ENCODE measurements at regions not wholly inside any gene's neighbourhood (a gene's known extent, or its start where the extent isn't known, plus 50 kb on each side); places are given as distances from the start of the nearest gene placed in this dataset.

DNA sequence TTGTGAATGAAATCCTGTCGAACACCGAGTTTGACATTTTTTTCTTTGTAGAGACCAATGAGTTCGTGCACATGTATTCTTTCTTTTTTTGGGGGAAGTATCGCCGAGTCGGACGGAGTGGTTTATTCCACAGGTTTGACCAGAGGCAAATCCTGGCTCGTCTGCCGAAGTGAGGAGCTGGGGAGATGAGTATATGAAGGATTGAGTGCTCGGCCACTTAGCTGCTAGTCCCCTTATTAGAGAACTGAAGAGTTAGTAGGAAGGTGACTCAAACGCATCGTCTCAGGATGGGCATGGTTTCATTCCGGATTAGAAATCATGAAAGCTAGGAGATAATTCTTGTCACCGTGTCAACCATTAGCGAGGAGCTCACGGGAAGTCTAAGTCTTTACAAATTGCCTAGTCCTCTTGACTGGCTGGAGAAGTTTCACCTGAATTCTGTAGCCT lies 154.7 kb upstream of the GOLIM4 start:
- dilution Hi-C loops (cut with HindIII; ENCODE audit: low sequenced_read_pairs, unreplicated experiment) (no loop called here), in situ Hi-C loops (cut with MboI; ENCODE audit: low sequenced_read_pairs) (no loop called here), intact Hi-C loops (cut with micrococcal nuclease) (loop anchor here (2.0 kb wide), 2 partner anchors 90 to 174 kb away; no protein-coding TSS in a partner anchor)
- peak overlapping the region; percentile 59; the same call in 1 of the 2 replicates for H3K9ac ChIP-seq (ENCODE audit: low read depth, low read length)
- H2AK5ac ChIP-seq (ENCODE audit: low read depth, low read length), result no peak overlapping the region
- WGBS, 2 experiments (ENCODE audit: extremely low coverage in 2 of 2, insufficient read length in 1 of 2), result 3% methylated on average over 5 of the region's 16 CpGs; no CpG with 5 or more reads in 1 of the 2 experiments
- no peak overlapping the region; the same call in 1 of the 2 replicates for H3K14ac ChIP-seq (replicated peaks; ENCODE audit: low read depth, low read length)
- BruUV-seq (replicated peaks), result no TSS peak
- no peak overlapping the region for H2AK9ac ChIP-seq (replicated peaks; ENCODE audit: low read depth, low read length, poor library complexity)
- peak overlapping the region; percentile 60 for H3K23ac ChIP-seq (ENCODE audit: low read depth, low read length)
- no peak overlapping the region; the same call in 1 of the 2 replicates for H3K56ac ChIP-seq (ENCODE audit: extremely low read depth, insufficient read depth, low read length)
- H2BK15ac ChIP-seq (ENCODE audit: low read depth, low read length), result no peak overlapping the region
- peak overlapping the region; percentile 96 for H2AFZ ChIP-seq (replicated peaks; ENCODE audit: low read length, poor library complexity)
- H3K4me3 ChIP-seq (ENCODE audit: insufficient read depth, low read depth, low read length), result peak overlapping the region; percentile 69
- H4K91ac ChIP-seq (ENCODE audit: insufficient read depth, low read depth, low read length), result no peak overlapping the region
- no peak overlapping the region for H4K5ac ChIP-seq (ENCODE audit: low read depth, low read length)
- TF ChIP-seq, protein P1, sequence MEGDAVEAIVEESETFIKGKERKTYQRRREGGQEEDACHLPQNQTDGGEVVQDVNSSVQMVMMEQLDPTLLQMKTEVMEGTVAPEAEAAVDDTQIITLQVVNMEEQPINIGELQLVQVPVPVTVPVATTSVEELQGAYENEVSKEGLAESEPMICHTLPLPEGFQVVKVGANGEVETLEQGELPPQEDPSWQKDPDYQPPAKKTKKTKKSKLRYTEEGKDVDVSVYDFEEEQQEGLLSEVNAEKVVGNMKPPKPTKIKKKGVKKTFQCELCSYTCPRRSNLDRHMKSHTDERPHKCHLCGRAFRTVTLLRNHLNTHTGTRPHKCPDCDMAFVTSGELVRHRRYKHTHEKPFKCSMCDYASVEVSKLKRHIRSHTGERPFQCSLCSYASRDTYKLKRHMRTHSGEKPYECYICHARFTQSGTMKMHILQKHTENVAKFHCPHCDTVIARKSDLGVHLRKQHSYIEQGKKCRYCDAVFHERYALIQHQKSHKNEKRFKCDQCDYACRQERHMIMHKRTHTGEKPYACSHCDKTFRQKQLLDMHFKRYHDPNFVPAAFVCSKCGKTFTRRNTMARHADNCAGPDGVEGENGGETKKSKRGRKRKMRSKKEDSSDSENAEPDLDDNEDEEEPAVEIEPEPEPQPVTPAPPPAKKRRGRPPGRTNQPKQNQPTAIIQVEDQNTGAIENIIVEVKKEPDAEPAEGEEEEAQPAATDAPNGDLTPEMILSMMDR (conservative IDR thresholded peaks at IDR 0.05; ENCODE audit: low read depth, low read length), result no peak
- TF ChIP-seq FOS (IDR thresholded peaks at IDR 0.05; ENCODE audit: low read depth, low read length) (no peak), MXI1 (IDR thresholded peaks at IDR 0.05; ENCODE audit: borderline replicate concordance, low read depth, low read length) (no peak), RAD21 (IDR thresholded peaks at IDR 0.05; ENCODE audit: low read length) (no peak), RFX5 (IDR thresholded peaks at IDR 0.05; ENCODE audit: low read depth, low read length) (no peak), BHLHE40 (IDR thresholded peaks at IDR 0.05; ENCODE audit: low read depth, low read length) (no peak), MAZ (IDR thresholded peaks at IDR 0.05; ENCODE audit: borderline replicate concordance, low read depth, low read length) (no peak), NFE2L2 (IDR thresholded peaks at IDR 0.05; ENCODE audit: low read depth, low read length) (no peak), SMC3 (IDR thresholded peaks at IDR 0.05; ENCODE audit: low read depth, low read length) (no peak), MAFK (IDR thresholded peaks at IDR 0.05; ENCODE audit: low read depth, low read length) (no peak), CEBPB (IDR thresholded peaks at IDR 0.05; ENCODE audit: low read depth, low read length) (no peak), RCOR1 (IDR thresholded peaks at IDR 0.05; ENCODE audit: insufficient replicate concordance, low read length) (no peak), POLR2A (IDR thresholded peaks at IDR 0.05; ENCODE audit: low read depth, low read length) (no peak)
- TF ChIP-seq, protein P2, sequence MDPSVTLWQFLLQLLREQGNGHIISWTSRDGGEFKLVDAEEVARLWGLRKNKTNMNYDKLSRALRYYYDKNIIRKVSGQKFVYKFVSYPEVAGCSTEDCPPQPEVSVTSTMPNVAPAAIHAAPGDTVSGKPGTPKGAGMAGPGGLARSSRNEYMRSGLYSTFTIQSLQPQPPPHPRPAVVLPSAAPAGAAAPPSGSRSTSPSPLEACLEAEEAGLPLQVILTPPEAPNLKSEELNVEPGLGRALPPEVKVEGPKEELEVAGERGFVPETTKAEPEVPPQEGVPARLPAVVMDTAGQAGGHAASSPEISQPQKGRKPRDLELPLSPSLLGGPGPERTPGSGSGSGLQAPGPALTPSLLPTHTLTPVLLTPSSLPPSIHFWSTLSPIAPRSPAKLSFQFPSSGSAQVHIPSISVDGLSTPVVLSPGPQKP (IDR thresholded peaks at IDR 0.05; ENCODE audit: borderline replicate concordance, low read depth, low read length), result no peak
- TF ChIP-seq, protein P3, sequence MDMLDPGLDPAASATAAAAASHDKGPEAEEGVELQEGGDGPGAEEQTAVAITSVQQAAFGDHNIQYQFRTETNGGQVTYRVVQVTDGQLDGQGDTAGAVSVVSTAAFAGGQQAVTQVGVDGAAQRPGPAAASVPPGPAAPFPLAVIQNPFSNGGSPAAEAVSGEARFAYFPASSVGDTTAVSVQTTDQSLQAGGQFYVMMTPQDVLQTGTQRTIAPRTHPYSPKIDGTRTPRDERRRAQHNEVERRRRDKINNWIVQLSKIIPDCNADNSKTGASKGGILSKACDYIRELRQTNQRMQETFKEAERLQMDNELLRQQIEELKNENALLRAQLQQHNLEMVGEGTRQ (IDR thresholded peaks at IDR 0.05; ENCODE audit: low read depth, low read length), result no peak
- ChIA-PET POLR2A (ENCODE audit: unreplicated experiment) (no interaction called here), CTCF (interaction anchor here (0.6 kb wide), 2 partner anchors 202 to 1323 kb away, joined by 3 read pairs; no protein-coding TSS in a partner anchor)
- H3K4me1 ChIP-seq (ENCODE audit: control insufficient read depth, insufficient read depth, low read length), result no peaks in the 10 kb centered on the region
- no peaks in the 10 kb centered on the region for H3K79me1 ChIP-seq (ENCODE audit: low read depth in 1 of 2, low read length in 2 of 2)
- no peaks in the 10 kb centered on the region for H3K36me3 ChIP-seq (ENCODE audit: control insufficient read depth, insufficient read depth, low read length)
- peaks cover under 1% of the 10 kb centered on the region; the same call in 1 of the 2 replicates for H3K9me3 ChIP-seq (ENCODE audit: control insufficient read depth, insufficient read depth, low read length)
- H3K27me3 ChIP-seq (ENCODE audit: control insufficient read depth, insufficient read depth, low read length), result peaks cover 2% of the 10 kb centered on the region; the same call in 1 of the 2 replicates
- 0 out of 2 replicates have a peak overlapping the region, but pooled peaks have one; percentile 6 for H2BK20ac ChIP-seq (ENCODE audit: low read depth, low read length)
- ATAC-seq (ENCODE audit: low read depth), result no peak; the same call in 1 of the 2 replicates
- H3K4ac ChIP-seq (ENCODE audit: low read depth, low read length), result no peak overlapping the region; the same call in 1 of the 2 replicates
- no peak overlapping the region for H2BK5ac ChIP-seq (ENCODE audit: low read depth, low read length, poor library complexity, severe bottlenecking)
- peak; percentile 6 for DNase-seq
- no peak overlapping the region for H3K27ac ChIP-seq (ENCODE audit: insufficient read depth, low read length)
- no peak overlapping the region for H3K18ac ChIP-seq (ENCODE audit: low read depth, low read length)
- H3K9me1 ChIP-seq (ENCODE audit: insufficient read depth, low read length), result no peaks in the 10 kb centered on the region
- H3K4me2 ChIP-seq (ENCODE audit: low read depth, low read length), result peak overlapping the region; percentile 81
- H4K20me1 ChIP-seq (ENCODE audit: insufficient read depth, low read length), result no peaks in the 10 kb centered on the region
- H4K8ac ChIP-seq (ENCODE audit: low read depth in 2 of 2, low read length in 2 of 2), result no peak overlapping the region
- peak overlapping the region; percentile 42 for H2BK120ac ChIP-seq (ENCODE audit: low read depth, low read length)
